ENCODE measurements at regions not wholly inside any gene's neighbourhood (a gene's known extent, or its start where the extent isn't known, plus 50 kb on each side); places are given as distances from the start of the nearest gene placed in this dataset.

- H3K4me1 ChIP-seq (ENCODE audit: insufficient read depth, low read length): no peaks in the 10 kb centered on the region
- no peak overlapping the region for H3K4me3 ChIP-seq (ENCODE audit: low read length)
- no peak for ATAC-seq (ENCODE audit: poor library complexity)
- intact Hi-C loops (cut with DNase I, micrococcal nuclease): no loop called here
- ChIA-PET POLR2A (no interaction called here), CTCF (no interaction called here)
- H3K4me1 Mint-ChIP-seq (ENCODE audit: low read depth): no peaks in the 10 kb centered on the region
- no peaks in the 10 kb centered on the region for H3K36me3 Mint-ChIP-seq (ENCODE audit: low read depth)
- H3K9me3 ChIP-seq (ENCODE audit: control insufficient read depth in 1 of 2, insufficient read depth in 1 of 2, low read length in 2 of 2): peaks cover 3 to 9% of the 10 kb centered on the region in 2 experiments
- H3K27ac ChIP-seq (ENCODE audit: low read depth in 1 of 2, low read length in 2 of 2): no peak overlapping the region
- no peaks in the 10 kb centered on the region for H3K27me3 Mint-ChIP-seq
- H3K9me3 Mint-ChIP-seq: peaks cover 21% of the 10 kb centered on the region
- no peak overlapping the region for H3K4me3 Mint-ChIP-seq
- no peak overlapping the region for H3K27ac Mint-ChIP-seq
- no peak for DNase-seq
- TF ChIP-seq CTCF (IDR thresholded peaks at IDR 0.05): no peak
- H3K27me3 ChIP-seq (ENCODE audit: control insufficient read depth in 1 of 2, insufficient read depth in 2 of 2, low read length in 2 of 2): no peaks in the 10 kb centered on the region
- no peaks in the 10 kb centered on the region for H3K36me3 ChIP-seq (ENCODE audit: insufficient read depth, low read length)
Measured at GRCh38 chr10:24157567-24157966, 51.4 kb upstream of the KIAA1217 start.

Data from CD4-positive, alpha-beta T cell (primary cell).